Memory B cell (primary cell): ENCODE measurements at regions not wholly inside any gene's neighbourhood (a gene's known extent, or its start where the extent isn't known, plus 50 kb on each side); places are given as distances from the start of the nearest gene placed in this dataset.

ENCODE experiments used
- ATAC-seq: fragments of 150-1000 bp; cut with Tn5 transposase; 2 replicates; pipeline ENCODE4 v1.10.0; 2021; ENCODE audit warnings: low read depth, mild to moderate bottlenecking, moderate library complexity
- DNase-seq, 2 donors: peaks; one replicate each; pipeline ENCODE4 v3.0.0; 2022; ENCODE audit warnings: low spot score in 2 of 2
- H3K27ac Mint-ChIP-seq: one replicate; pipeline ENCODE4 v1.8.0; 2022; ENCODE audit warnings: mild to moderate bottlenecking, moderate library complexity, mixed read lengths
- H3K27me3 Mint-ChIP-seq: one replicate; pipeline ENCODE4 v1.8.0; 2022; ENCODE audit warnings: mixed read lengths
- H3K36me3 Mint-ChIP-seq: one replicate; pipeline ENCODE4 v1.8.0; 2022; ENCODE audit warnings: mild to moderate bottlenecking, mixed read lengths
- H3K4me1 Mint-ChIP-seq: one replicate; pipeline ENCODE4 v1.8.0; 2022; ENCODE audit warnings: mixed read lengths
- H3K4me3 Mint-ChIP-seq: one replicate; pipeline ENCODE4 v1.8.0; 2022; ENCODE audit warnings: mild to moderate bottlenecking, moderate library complexity, mixed read lengths
- H3K9me3 Mint-ChIP-seq: one replicate; pipeline ENCODE4 v1.8.0; 2022; ENCODE audit warnings: mixed read lengths

DNA sequence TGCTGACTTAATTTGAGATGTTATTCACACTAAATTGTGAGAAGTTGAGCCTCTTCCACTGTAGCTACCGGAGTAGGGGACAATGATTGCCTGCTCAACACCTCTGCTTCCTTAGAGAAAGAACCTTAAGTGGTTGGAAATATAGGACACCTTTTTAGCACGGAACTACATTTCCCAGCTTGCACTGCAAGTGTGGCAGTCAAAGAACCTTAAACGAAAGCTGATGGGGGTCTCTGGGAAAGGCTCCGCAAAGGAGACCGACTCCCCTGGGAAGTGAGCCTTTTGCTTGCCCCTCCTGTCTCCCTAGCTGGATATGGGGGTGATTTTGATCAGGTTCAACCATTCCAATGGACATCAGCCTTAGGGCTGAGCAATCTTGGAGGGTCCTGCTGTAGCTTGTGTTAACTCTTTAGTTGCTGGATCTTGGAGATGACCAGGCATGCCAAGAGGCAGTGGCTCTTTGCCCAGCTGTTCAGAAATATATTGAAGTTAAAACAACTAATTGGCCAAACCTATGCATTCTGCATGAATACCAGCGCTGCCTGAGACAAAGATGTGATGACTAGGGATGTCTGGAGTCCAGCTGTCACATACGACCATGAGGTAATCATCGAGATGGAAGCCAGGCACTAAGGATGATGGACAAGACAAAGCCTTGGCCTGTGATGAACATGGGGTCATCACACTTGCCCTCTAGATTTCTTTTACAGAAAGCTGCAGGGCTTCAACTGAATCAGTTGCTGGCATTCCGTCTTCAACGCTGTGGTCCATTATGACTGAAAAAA, 286.5 kb downstream of the FOXO1 start:
- peaks cover 4% of the 10 kb centered on the region for H3K9me3 Mint-ChIP-seq
- peaks cover 2% of the 10 kb centered on the region for H3K36me3 Mint-ChIP-seq
- H3K27me3 Mint-ChIP-seq, result no peaks in the 10 kb centered on the region
- DNase-seq (no peak), ATAC-seq (no peak)
- no peak overlapping the region for H3K27ac Mint-ChIP-seq
- peaks cover 17% of the 10 kb centered on the region for H3K4me1 Mint-ChIP-seq
- no peak overlapping the region for H3K4me3 Mint-ChIP-seq

DNA sequence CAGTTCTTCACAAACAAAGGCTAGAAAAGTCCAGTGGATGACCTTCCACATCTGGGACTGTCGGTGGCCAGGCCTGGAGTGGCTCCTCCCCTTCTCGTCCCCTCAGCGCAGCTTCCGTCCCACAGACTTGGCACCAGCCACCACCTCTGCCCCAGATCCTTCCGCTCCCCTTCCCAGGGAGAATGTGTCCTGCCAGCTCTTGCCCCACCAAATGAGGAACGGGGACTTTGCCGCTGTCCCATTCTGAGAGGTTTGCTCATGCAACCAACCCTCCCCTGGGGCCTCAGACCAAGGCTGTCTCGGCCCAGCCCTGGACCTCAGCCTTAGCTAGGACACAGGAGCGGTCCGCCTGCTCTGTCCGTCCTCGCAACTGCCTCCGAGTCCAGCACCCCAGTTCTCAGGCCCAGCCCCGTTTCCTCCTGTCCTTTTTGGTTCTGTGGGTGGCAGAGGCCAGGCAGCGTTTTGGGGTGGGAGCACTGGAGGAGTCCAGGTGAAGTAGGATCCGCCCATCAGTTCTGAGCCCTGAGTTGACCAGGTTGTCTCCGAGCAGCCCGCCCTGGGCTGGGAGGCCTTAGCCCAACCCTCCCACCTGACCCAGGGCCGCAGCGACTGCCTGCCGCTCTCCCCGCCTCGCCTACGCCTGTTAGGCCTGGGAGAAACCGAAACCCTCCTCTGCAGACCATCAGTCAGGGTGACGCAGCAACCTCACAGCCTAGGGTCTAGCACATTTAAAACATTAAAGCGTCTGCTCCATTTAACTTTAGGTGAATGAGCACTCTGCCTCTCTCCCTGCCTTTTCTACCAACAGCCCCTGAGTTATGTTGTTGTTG, 284.3 kb downstream of the FOXO1 start:
- ATAC-seq (no peak), DNase-seq (no peak)
- no peaks in the 10 kb centered on the region for H3K27me3 Mint-ChIP-seq
- no peak overlapping the region for H3K27ac Mint-ChIP-seq
- H3K4me1 Mint-ChIP-seq, result peaks cover 14% of the 10 kb centered on the region
- peaks cover 2% of the 10 kb centered on the region for H3K36me3 Mint-ChIP-seq
- H3K4me3 Mint-ChIP-seq, result no peak overlapping the region
- peaks cover 4% of the 10 kb centered on the region for H3K9me3 Mint-ChIP-seq

- Mint-ChIP-seq H3K27me3 (no peaks in the 10 kb centered on the region), H3K4me1 (peaks cover 16% of the 10 kb centered on the region), H3K27ac (no peak overlapping the region), H3K4me3 (no peak overlapping the region), H3K36me3 (peaks cover 2% of the 10 kb centered on the region), H3K9me3 (peaks cover 5% of the 10 kb centered on the region)
- DNase-seq (no peak), ATAC-seq (no peak)
Observed at GRCh38 chr13:40383132-40383531, 283.3 kb downstream of the FOXO1 start.

DNA sequence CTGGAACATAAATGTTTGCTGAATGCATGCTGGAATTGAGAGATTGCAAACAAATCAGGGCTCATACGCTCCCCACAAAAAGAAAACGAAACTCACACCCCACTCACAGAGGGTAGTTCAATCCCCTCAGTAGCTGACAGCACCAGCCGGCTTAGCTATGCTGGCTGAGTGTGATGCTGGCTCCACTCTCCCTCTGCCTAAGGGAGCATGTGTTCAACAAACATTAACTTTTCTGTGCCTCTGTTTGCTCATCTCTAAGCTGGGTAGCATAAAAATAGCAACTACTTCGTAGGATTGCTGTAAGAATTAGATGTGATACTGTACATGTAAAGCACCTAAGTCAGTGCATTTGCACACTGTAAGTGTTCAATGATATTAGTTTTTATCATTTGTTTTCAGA, 282.6 kb downstream of the FOXO1 start:
- ATAC-seq, result no peak
- peaks cover 19% of the 10 kb centered on the region for H3K4me1 Mint-ChIP-seq
- H3K4me3 Mint-ChIP-seq, result no peak overlapping the region
- peaks cover 3% of the 10 kb centered on the region for H3K9me3 Mint-ChIP-seq
- H3K27ac Mint-ChIP-seq, result no peak overlapping the region
- no peak for DNase-seq
- peaks cover 2% of the 10 kb centered on the region for H3K36me3 Mint-ChIP-seq
- no peaks in the 10 kb centered on the region for H3K27me3 Mint-ChIP-seq

DNA sequence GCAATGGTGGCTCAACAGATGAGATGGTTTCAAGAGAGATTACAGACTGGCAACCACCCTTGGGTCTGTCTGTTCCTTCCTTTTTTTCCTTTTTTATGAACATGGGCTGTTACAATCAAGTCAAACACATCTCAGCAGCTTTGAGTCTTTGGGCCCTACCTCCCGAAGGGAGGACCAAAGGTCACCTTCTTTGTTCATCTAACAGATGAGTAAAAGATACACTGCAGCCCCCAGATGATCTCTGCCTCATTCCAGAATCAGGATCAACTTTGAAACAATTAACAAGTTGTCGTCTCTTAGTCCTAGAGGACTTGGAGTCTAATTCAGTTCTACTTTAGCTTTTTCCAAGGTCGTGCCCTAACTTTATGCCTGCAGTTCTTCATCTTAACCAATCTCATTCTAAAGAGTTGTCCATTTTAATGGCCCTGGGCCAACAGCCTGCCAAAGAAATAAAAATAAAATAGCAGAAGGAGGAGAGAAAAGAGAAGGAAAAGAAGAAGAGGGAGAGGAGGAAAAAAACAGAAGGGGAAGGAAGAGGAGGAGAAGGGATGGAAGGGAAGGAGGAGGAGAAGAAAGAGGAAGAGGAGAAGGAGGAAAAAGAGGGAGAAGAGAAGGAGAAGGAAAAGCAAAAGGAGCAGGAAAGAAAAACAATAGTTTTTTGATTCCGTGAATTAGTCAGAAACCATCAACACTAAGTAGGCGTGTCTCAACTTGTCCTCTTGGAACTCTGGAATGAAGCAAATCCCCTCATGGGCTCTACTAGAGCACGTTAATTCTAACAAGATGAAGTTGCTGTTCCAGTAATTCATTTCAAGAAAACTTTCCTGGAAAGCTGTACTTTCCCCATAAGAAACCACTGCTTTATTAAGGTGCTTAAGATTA, 281.2 kb downstream of the FOXO1 start:
- DNase-seq, result no peak
- H3K27me3 Mint-ChIP-seq, result no peaks in the 10 kb centered on the region
- ATAC-seq, result no peak
- peaks cover 2% of the 10 kb centered on the region for H3K36me3 Mint-ChIP-seq
- H3K27ac Mint-ChIP-seq, result peak overlapping the region; percentile 48
- H3K4me1 Mint-ChIP-seq, result peaks cover 20% of the 10 kb centered on the region
- H3K9me3 Mint-ChIP-seq, result peaks cover 3% of the 10 kb centered on the region
- H3K4me3 Mint-ChIP-seq, result no peak overlapping the region

- no peak overlapping the region for H3K27ac Mint-ChIP-seq
Observed at GRCh38 chr13:40385858-40386180, 280.6 kb downstream of the FOXO1 start.

DNA sequence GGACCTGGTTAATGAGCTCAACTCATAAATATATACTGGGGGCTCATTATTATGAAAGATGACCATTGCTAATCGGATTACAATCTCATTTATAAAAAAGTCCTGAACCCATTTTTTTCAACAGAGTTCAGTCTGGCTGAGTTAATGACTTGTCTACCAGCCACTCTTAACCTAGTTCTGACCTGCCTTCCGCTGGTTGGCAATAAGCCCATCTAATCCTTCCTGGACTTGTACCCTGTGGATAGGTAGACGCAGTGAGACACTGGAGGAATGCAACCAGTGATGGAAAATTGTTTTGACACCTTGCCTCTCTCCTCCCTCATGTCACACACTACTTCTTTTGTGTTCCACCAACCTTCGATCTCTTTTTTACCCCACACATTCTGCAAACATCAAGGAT, 279.9 kb downstream of the FOXO1 start:
- Mint-ChIP-seq H3K27ac (peak overlapping the region; percentile 39), H3K27me3 (no peaks in the 10 kb centered on the region), H3K4me3 (no peak overlapping the region), H3K4me1 (peaks cover 23% of the 10 kb centered on the region), H3K9me3 (peaks cover 3% of the 10 kb centered on the region), H3K36me3 (peaks cover 2% of the 10 kb centered on the region)
- no peak for DNase-seq
- no peak for ATAC-seq

More at GRCh38 chr13:40385858-40386180, 280.6 kb downstream of the FOXO1 start:
- ATAC-seq (no peak), DNase-seq (no peak)
- Mint-ChIP-seq H3K4me1 (peaks cover 23% of the 10 kb centered on the region), H3K4me3 (no peak overlapping the region), H3K9me3 (peaks cover 3% of the 10 kb centered on the region), H3K27me3 (no peaks in the 10 kb centered on the region), H3K36me3 (peaks cover 2% of the 10 kb centered on the region)

- peak overlapping the region; percentile 66 for H3K27ac Mint-ChIP-seq
Observed at GRCh38 chr13:40387775-40388174, 278.7 kb downstream of the FOXO1 start.

DNA sequence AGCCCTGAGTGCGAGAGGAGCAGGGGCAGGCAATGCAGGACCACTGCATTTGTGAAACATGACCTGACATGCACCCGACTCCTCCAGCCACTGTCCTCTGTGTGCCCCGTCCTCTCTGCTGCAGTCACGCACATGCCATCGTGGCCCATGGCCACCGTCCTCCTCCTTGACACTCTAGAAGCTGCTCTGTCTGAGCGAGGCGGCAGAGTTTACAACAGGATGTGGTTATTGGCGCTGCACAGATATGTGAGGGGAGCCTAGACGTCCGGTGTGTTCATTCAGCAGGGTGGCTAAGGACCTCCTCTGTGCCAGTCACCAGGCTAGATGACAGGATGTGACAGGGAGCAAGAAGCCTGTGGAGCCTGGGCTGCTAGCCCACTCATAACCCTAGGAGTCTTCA, 277.8 kb downstream of the FOXO1 start:
- ATAC-seq, result peak; percentile 93
- Mint-ChIP-seq H3K4me3 (peak overlapping the region; percentile 74), H3K9me3 (peaks cover 3% of the 10 kb centered on the region), H3K4me1 (peaks cover 21% of the 10 kb centered on the region), H3K27ac (peak overlapping the region; percentile 90), H3K36me3 (no peaks in the 10 kb centered on the region), H3K27me3 (no peaks in the 10 kb centered on the region)
- DNase-seq, result peak; percentile 49 to 56

More at GRCh38 chr13:40387775-40388174, 278.7 kb downstream of the FOXO1 start:
- peak overlapping the region; percentile 60 for H3K4me3 Mint-ChIP-seq
- H3K27me3 Mint-ChIP-seq, result no peaks in the 10 kb centered on the region
- peaks cover 3% of the 10 kb centered on the region for H3K9me3 Mint-ChIP-seq
- H3K36me3 Mint-ChIP-seq, result no peaks in the 10 kb centered on the region
- peaks cover 21% of the 10 kb centered on the region for H3K4me1 Mint-ChIP-seq
- no peak for ATAC-seq
- no peak for DNase-seq

DNA sequence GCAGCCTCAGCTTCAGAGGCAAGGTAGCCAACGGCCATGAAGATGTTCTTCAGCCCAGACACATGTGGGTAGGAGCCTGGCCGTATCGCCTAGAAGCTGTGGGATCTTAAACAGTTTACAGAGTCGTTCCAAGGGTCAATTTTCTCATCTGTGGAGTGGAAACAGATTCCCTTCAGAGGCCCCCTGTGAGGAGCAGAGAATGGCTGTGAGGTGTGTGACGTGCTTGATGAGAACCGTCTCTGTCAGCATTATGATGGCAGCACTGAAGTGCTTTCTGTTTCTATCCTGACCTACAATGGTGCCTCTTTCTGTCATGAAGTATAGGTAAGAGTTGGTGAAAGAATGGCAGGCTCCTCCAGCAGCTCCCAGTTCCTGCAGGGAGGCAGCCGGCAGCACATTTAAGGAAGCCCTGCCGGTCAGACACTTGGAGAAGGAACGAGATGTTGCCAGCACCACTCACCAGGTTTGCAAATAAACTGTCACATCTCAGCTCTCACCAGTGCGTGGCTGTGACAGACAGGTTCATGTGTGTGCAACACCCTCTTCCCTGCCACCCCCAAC, 277.3 kb downstream of the FOXO1 start:
- Mint-ChIP-seq H3K9me3 (peaks cover 3% of the 10 kb centered on the region), H3K27ac (peak overlapping the region; percentile 90), H3K4me3 (peak overlapping the region; percentile 74), H3K36me3 (no peaks in the 10 kb centered on the region), H3K4me1 (peaks cover 21% of the 10 kb centered on the region), H3K27me3 (no peaks in the 10 kb centered on the region)
- DNase-seq (peak; percentile 21 to 23), ATAC-seq (peak; percentile 76)

DNA sequence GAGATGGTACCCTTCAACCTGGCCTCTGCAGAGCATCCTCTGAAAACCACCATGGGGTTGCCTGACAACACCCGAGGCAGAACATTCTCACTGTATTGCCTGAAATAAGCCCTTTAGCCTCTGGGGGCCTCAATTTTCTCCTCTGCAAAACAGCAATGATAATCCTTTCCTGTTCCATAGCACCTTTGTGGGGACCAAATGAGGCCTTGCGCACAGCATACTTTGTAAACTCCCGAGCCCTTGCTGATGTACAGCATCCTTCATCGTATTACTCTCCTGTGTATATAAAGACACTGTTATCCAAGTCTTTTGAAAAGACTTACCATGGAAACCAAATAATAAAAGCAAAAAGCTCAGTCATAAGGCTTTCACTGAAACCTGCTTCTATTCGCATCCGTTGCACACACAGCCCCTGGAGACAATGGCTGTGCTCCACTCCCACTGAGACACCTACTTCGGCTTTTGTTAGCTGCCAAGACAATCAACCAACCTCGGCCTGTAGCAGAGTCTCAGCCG, 276.0 kb downstream of the FOXO1 start:
- ATAC-seq, result no peak
- H3K9me3 Mint-ChIP-seq, result peaks cover 1% of the 10 kb centered on the region
- peaks cover 21% of the 10 kb centered on the region for H3K4me1 Mint-ChIP-seq
- DNase-seq, result no peak
- H3K4me3 Mint-ChIP-seq, result peak overlapping the region; percentile 6
- H3K27me3 Mint-ChIP-seq, result no peaks in the 10 kb centered on the region
- H3K27ac Mint-ChIP-seq, result peak overlapping the region; percentile 43
- no peaks in the 10 kb centered on the region for H3K36me3 Mint-ChIP-seq

DNA sequence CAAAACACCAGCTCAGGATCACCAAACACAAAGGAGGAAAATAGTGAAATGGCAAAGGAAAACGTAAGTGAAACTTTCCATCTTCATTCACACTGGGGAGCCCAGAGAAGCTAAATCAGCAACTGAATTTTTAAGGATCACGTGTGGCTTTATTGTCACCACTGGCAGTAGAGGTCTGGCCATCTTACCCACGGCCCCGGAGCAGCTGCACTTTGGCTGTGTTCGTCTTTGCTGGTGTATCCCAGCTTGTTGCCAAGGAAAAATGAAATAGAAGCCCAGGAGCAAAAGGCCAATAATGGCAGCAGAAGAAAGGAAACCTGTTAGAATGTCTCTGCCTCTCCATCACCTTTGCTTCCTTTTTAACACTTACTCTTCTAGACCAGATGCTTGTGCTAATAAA, 274.7 kb downstream of the FOXO1 start:
- Mint-ChIP-seq H3K4me1 (peaks cover 21% of the 10 kb centered on the region), H3K36me3 (no peaks in the 10 kb centered on the region), H3K27ac (no peak overlapping the region), H3K27me3 (no peaks in the 10 kb centered on the region), H3K4me3 (no peak overlapping the region), H3K9me3 (peaks cover 1% of the 10 kb centered on the region)
- DNase-seq (no peak), ATAC-seq (no peak)

DNA sequence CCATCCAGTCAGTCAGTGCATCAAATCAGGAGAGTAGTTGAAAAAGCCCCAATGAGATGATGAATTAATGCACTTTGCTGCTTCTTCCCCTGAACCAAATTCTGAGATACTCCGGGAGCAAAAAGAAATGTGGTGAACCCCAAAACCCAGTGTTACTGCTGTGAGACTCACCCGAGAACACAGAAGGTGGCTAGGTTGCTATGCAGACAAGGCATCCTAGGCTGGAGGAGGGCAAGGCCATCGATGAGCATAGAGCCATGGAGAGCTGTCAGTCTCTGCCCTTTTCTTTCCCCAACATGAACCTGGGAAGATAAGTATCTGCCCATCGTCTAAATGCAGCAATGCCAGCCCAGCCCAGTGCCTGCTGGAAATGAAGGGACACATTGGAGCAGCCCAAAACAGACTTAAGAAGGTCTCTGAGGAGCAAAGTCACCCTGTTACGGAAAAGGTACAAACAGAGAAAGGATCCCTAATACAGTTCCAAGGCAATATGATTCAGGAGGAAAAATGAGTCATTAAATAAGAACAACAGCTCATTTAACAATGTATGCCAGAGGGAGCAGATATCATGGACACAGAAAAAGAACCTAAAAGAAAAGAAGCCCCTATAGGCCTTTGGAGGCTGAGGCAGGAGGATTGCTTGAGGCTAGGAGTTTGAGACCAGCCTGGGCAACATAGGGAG, 272.0 kb downstream of the FOXO1 start:
- no peak overlapping the region for H3K4me3 Mint-ChIP-seq
- H3K4me1 Mint-ChIP-seq, result peaks cover 6% of the 10 kb centered on the region
- ATAC-seq (no peak), DNase-seq (no peak)
- H3K27me3 Mint-ChIP-seq, result no peaks in the 10 kb centered on the region
- H3K36me3 Mint-ChIP-seq, result no peaks in the 10 kb centered on the region
- H3K27ac Mint-ChIP-seq, result no peak overlapping the region
- H3K9me3 Mint-ChIP-seq, result peaks cover 1% of the 10 kb centered on the region
